ENCODE measurements at regions not wholly inside any gene's neighbourhood (a gene's known extent, or its start where the extent isn't known, plus 50 kb on each side); places are given as distances from the start of the nearest gene placed in this dataset.
"Not testable (repeated sequence)": the region's sequence is repeated elsewhere in the genome, so short reads cannot be mapped to it uniquely, and the experiment has no call there.

DNA sequence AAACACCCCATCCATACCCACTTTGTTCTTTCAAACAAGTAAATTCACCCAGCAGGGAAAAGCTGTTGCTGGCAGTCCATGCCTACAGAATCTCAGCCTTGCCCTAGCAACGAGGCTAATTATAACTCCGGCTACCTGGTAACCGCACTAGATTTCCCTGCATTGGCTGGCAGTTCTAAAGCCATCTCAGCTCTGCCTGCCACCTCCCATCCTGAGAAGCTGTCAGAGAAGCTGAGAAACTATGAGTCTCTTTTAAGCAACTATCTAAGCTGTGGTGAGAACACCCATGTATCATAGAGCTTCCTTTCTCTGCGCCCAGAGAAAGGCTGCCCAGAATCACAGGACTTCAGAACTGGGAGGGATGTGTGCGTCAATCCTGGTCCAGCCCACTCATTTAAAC, 126.5 kb upstream of the NBPF9 start:
- not testable (repeated sequence) for DNase-seq

DNA sequence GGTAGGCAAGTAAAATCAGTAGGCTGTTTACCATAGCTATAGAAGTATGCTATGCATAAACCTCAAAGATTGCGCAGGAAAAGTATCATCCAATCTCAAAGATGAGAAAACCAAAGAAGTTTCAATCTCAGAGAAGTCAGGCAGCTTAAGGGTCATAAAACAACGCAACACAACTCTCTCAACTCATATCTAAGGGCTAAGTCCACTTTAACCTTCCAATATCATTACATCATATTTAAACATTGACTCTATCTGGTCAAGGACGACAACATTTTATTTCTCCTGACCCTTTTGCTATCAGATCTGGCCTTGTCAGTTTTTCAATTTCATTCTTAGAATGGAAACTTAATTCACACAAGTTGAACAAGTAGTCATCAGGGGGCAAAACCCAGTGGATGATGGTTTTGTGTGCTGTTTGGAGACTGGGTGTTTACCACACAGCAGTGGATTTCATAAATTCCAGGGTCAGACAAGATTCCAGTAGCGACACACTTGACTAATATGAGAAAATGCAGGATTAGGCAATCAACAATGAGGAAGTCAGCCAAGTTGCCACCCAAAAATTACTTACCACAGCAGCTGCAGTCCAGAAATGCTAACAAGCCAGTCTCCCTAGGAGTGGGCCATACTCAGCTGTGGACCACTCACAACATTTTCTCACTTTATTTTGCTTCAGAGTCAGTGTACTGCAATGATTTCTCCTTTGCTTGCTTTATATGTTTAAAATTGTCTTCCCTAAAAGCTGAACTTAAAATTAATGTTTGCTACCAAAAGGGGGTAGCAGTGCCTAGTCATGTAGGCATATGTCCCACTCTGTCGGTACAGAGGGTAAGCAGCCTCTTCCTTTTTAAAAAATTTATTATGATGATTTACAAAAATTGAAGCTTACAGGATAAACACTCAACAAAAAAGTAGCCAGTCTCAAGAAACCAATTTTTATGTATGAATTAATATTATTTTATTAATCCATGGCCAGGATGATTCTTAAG, 131.9 kb upstream of the NBPF9 start:
- DNase-seq = not testable (repeated sequence)

DNA sequence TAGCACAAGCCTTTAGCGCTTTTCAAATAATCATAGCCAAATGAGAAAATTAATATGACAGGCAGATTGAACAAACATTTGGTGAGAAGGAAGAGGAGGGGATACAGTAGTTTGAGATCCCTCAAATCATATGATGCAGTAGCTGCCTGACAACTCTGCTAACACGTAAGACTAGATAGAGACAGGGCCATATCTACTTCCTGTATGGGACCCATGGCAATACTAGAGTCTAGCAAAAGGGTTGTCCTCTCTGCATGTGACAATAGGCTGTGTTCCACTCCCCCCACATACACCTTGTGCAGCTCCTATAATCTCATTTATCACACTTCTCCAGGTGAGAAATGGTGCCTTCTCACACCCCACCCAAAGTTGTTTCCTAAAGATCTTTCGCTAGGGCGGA, 134.2 kb upstream of the NBPF9 start:
- not testable (repeated sequence) for DNase-seq

DNA sequence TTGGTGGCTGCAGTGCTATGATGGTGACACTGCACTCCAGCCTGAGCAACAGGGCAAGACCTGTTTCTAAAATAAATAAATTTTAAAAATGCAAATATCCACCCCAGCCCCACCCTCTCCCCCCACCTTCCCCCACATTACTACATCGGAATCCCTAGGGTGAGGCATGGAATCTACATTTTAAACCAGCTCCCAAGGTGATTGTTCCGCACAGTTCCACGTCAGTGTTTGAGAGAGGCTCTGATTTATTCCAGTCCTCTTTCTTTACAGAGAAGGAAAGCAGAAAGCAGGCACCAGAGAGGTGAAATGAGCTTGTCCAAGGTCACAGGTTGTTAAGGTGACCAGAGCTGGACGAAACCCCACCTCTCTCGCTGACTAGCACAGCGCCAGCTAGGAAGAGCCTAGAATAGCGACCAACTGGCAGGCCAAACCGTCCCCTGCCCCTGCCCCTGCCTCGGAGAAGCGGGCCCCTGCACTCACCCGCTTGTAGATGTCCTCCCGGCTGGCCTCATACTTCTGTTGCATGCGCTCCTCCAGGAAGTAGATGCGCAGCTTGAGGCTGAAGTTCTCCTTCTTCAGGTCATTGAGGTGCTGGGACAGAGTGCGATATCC, 136.7 kb upstream of the NBPF9 start:
- not testable (repeated sequence) for DNase-seq

DNA sequence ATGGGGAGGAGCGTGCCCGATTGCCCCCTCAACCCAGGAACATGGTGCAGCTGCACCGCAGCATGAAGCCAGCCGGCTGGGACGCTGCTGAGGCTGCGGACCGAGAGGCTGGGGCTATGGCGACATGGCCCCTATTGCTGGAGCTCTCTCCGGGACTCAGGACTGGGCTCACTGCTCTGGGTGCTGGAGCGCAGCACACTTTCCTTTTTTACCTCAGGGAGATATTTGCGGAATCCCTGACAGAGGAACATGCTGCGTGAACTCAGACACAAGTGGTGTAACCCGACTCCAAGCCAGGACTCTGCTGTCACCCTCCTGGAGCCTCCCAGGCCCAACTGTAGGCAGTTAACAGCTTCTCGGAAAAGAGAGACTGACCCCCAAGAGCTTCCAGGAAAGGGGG, 137.2 kb upstream of the NBPF9 start:
- DNase-seq = not testable (repeated sequence)

DNA sequence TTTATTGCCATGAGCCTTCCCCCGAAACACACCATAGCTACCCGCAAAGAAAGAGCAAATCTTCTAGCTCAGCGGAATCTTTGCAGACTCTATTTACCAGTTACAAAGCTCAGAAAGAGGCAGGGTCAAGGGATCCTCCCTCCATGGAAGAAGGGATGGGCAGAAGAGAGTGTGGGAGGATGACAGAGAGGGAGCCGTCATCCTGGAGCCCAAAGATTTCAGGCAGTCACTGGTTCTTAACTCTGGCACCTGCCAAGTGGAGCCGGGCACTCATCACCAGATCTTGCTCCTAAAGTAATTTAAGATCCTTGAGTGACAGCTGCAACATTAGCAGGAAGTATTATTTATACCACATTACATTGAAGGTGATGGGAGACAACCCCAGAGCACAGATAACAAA, 137.9 kb upstream of the NBPF9 start:
- DNase-seq = not testable (repeated sequence)

DNA sequence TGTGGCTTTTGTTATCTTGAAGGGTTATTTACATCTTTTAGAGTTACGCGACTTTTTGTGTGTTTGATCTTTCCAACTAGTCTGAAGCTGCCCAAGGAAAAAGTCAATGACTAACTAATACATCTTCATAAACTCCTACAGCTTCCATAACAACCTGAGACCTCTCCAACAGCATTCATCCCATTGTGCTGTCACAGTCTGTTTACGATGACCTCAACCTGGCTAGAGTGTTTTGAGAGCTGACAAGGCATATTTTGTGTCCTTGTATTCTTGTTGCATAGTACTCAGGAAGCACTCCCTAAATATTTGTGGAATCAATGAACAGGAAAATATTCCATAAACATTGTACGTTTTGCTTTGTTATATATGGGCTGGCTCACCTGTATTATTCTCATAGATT, 140.2 kb upstream of the NBPF9 start:
- DNase-seq = not testable (repeated sequence)

DNA sequence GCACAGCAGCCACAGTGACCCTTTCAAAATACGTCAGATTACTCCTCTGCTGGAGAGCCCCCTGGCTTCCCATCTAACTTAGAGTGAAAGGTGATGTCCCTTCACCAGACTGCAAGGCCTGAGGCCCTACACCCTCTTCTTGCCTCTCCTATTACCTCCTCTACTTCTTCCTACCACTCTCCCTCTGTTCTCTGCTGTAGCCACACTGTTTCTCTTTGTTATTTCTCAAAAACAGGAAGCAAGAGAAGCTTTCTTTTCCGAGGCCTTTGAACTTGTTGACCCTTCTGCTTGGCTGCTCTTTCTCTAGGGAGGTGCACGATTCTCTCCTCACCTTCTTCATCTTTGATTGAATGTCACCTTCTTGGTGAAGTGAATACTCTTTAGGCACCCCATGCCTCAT, 141.3 kb upstream of the NBPF9 start:
- not testable (repeated sequence) for DNase-seq

DNA sequence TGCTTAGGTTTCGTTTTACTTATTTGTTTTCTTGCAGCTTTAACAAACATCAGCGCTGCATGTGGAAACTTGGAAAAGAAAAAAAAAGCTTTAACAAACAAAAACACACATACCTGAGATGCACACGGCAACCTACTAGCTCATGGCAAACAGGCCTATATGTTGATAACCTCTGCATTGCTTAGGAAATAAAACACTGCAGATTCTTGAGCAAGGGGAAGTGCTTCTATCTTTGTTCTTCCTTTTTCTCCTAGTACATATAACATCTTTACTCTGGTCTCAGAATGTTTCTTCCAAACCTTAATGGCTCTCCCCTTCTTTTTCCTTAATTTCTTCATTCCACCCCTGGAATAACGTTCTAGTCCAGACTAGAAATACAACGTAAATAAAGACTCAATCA, 142.9 kb upstream of the NBPF9 start:
- DNase-seq = not testable (repeated sequence)

DNA sequence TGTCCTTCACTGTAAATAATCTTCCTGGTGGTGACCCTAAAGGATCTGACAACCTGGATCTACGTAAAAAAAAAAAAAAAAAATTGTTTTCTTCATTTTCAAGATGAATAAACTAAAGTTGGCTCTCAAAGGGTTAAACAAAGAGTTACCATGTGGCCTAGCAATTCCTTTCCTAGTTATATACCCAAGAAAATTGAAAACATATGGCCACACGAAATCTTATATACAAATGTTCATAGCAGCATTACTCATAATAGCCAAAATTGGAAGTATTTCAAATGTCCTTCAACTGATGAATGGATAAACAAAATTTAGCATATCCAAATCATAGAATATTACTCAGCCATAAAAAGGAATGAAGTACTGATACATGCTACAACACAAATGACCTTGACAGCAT, 145.3 kb upstream of the NBPF9 start:
- not testable (repeated sequence) for DNase-seq

DNA sequence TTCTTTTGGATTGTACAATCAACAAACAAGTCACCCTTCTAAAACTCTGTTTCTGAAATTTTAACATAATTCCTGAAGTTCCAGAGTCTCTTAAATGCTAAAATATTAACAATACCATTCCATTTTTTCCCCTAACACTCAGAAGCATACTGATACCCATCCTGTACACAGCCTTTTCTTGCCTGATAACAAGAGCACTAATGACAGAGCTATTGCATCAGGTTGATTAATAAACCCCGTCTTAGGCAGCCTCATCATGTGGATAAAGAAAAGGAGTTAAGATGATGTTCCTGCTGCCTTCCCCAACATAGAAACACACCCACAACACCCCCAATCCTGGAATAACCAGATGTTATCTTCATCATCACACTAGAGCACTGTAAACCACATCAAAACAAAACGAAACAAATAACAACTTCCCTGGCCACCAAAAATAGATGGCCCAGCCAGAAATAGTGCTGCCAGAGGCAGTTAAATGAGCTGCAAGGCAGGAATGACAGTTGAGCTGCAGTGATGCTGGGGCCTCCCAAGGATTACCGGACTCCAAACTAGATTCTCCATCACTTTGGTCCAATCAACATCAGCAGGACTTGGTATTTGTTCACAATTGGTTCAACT, 146.6 kb upstream of the NBPF9 start:
- not testable (repeated sequence) for DNase-seq

DNA sequence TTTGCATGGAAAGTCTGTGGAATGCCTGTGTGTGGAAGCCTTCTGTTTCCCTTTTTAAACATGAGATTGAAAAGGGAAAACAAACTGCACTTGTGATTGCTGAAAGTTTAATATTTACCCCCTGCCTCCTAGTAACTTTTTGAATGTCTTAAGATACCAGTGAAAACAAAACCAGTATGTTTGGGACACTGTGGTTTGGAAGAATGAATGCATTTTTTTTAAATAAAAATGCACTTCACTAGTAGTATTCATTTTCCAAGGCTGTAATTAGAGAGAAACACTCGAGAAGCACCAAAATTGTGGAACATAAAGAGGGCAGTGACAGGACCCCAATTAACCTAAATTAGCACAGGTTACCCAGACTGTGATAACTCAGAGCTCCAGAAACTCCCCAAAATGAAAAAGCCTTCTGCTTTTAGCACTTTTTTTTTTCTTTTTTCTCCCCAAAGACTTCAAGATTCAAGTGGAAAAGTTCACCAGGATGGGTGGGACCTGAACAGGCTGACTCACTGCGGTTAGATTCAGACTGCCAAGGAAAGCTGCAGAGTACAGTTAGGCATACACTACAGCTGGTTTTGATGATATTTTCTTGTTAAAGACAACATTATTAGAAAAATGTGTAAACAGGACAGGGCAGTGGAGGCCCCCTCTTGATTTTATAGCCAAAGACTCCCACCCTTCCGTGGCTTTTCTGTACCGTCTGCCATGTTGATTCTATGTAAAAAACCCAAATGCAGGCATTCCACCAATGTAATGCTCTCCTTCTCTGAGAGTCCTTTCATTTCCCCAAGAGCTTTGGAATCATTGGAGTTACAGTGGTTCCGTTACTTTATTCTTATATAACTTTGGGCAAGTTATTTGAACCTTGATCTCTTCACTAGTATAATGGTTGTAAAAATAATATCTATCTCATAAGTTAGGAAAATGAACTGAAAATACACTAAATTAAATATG, 151.8 kb upstream of the NBPF9 start:
- DNase-seq = not testable (repeated sequence)

DNA sequence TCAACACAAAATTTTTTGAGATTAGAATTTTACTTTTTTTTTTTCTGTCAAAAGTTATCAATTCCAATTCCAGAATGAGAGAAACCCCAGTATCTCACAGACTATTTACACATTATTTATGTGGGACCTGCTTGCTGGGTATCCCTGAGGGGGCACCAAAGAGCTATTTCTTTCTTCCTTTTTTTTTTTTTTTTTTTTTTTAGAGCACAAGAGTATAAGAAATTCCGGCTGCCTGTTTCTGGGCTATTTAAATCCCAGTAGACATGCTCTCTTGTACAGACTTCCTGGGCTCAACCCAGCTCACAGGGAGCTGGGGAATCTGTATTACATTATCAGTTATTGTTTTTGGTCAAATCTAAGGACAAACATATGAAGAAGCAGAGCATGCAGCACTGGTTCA, 156.9 kb upstream of the NBPF9 start:
- DNase-seq = not testable (repeated sequence)

DNA sequence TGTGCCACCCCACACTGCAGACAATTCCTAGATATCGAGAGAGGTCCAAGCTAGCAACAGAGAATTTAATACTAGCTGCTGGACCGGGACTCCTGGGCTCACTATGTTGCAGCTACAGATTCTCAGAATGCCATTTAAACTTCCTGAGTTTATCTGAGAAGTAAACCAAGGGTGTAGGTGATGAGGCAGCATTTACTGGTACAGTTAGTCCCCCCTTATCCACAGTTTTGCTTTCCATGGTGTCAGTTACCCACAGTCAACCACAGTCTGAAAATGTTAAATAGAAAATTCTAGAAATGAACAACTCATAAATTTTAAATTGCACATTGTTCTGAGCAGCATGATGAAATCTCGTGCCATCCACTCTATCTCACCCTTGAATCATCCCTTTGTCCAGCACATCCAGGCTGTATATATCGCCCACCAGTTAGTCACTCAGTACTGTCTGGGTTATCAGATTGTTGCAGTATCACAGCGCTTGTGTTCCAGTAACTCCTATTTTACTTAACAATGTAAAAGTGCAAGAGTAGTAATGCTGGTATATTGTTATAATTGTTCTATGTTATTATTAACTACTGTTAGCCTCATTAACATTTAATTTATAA, 157.5 kb upstream of the NBPF9 start:
- not testable (repeated sequence) for DNase-seq

DNA sequence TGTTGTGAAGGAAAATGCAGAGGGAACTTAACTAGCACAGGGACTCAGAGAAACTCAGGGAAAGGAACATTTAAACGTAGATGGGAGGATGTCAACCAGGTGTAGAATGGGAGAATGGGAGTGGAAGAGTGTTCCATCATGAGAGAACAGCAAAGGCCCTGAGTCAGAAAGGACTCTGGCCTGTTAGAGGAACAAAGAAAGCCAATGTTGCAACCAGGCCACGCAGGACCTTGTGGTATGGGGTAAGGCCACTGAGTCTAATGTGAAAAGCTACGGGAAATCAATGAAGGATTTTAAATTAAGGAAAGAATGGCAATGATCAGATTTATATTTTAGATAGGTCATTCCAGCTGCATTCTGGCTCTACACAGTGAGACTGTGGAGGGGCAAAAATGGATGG, 163.9 kb upstream of the NBPF9 start:
- DNase-seq = not testable (repeated sequence)

DNA sequence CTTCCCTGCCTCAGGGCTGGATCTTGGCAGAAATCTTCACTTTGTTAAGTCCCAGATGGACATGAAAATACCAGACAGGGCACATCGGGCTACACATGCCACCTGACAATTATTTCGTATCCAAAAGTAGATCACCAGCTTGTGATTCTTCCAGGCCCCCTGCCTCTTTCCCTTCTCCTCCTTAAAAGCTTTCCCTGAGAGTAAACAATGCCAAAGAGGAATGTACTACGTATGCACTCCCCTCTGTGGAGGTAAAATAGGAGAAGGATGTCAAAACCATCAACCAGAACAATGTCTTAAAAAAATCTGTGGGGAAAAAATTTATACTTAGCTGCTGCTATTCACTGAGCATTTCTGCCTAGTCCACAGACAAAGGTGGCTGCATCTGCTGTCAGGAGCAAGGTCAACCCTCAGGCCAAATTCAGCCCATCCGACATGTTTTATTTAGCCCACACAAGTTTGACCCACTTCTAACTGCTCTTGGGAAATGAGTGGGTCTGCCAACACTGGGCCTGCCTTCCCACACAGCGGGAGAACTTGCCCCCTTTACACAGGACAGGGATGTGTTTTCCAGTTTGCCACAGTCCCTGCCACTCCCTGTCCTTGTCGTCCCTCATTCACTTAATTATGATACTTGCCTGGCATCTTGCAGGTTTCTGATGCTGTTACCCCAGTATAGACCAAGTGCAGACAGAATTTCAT, 165.8 kb upstream of the NBPF9 start:
- not testable (repeated sequence) for DNase-seq

DNA sequence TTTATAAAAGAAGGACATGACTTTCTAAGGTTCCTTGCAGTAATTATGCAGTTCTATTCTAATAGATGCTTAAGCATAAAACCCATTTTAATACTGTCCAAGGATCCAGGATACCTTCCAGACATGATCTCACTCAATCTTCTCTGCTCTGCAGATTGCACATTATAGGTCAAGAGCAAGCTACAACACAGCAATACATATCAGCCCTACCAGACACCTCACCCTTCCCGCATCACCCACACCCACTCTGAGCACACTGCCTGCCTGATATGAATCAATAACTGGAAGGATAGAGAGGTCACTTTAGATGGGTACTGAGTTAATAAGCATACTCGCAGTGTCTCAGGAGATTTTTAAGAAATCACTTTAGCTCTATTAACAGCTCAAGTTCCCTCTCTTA, 166.5 kb upstream of the NBPF9 start:
- DNase-seq = not testable (repeated sequence)

DNA sequence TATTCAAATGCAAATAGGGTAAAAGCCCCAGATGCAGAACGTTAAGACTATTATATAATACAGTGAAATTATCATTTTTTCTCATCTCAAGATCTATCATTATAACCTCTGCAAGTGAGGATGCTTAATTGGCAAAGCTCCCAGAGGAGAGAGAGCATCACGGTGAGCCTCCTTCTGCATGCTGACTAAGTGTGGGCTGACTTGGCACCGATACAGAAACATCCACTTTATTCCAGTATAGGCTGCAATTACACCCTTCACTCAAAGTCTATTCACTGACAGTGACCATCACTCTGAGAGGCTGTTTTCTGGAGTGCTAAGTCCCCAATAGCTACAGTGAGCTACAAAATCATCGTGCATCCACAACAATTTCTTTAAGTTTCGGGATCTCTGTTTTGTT, 171.1 kb upstream of the NBPF9 start:
- not testable (repeated sequence) for DNase-seq

DNA sequence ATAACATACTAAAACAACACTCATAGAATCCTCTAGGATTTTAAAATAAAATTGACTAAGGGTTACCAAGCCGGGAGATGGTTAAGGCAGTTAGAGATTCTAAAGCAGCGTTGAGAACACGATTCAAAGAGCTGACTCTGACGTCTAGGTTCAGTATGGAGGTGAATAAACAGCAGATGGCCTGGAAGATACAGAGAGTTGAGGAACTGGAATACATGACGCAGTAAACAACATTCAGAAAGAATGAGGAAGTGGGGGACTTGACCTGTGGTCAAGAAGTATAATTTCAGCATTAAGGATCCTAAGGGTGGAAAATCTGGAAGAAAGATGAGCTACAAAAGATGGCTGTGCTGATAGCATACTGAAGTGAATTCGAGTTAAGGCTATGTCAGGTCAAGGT, 172.5 kb upstream of the NBPF9 start:
- DNase-seq = not testable (repeated sequence)

DNA sequence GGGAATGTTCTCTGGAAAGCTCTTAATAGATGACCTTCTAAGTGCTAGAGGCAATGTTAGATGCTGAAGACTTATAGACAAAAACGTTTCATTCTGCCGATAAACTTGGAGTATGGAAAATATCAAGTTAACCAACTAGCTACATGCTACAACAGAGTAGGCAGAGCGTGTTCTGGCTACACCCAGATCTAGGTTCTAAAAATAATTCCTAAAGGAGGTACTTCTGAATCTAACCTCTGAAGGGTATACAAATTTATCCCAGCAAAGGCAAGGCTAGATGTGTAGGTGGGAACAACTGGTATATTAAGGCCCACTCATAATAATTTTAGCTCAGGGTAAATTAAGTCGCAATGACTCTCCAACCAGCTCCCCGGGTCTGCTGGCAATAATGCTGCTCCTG, 173.1 kb upstream of the NBPF9 start:
- DNase-seq = not testable (repeated sequence)

DNA sequence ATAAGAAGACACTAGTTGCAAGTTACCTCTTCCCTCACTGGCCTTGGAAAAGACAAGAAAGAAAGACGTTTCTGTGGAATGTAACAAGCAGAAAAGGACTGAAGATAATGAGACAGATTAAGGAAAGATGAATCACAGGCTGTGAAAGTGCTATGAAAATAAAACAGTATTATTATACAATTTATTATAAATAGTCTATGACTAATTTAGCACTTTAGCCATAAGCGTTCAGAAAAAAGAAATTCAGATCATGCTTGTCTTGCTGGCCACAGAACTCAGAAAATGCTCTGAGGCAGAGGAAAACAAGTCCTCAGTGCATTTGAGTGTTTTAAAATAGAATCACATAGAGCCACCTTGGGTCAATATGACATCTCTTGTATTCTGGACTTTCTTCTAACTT, 174.8 kb upstream of the NBPF9 start:
- not testable (repeated sequence) for DNase-seq

Data from NCI-H1105 treated with DMSO at 0.1 percent for 48 hours (cell line).